KMS-11 (cell line): ENCODE measurements at regions not wholly inside any gene's neighbourhood (a gene's known extent, or its start where the extent isn't known, plus 50 kb on each side); places are given as distances from the start of the nearest gene placed in this dataset.

Experiments
- H2AFZ ChIP-seq: fragments of 200-600 bp; sonication (generic); 2 replicates; pipeline ENCODE4 v1.6.1; 2016; ENCODE audit warnings: antibody characterized with exemption, mixed run types, low read depth
- H3K27ac ChIP-seq: fragments of 200-600 bp; sonication (generic); 2 replicates; pipeline ENCODE4 v1.6.1; 2016; ENCODE audit warnings: mild to moderate bottlenecking, mixed run types
- H3K27me3 ChIP-seq: fragments of 200-600 bp; sonication (generic); 2 replicates; pipeline ENCODE4 v1.6.1; 2017; ENCODE audit warnings: mild to moderate bottlenecking, low read depth, mixed run types, moderate library complexity; ENCODE audit not compliant: insufficient read depth
- H3K36me3 ChIP-seq: fragments of 200-600 bp; sonication (generic); 2 replicates; pipeline ENCODE4 v1.6.1; 2017; ENCODE audit warnings: mild to moderate bottlenecking, mixed run types; ENCODE audit not compliant: insufficient read depth
- H3K4me1 ChIP-seq: fragments of 200-600 bp; sonication (generic); 2 replicates; pipeline ENCODE4 v1.6.1; 2016; ENCODE audit warnings: mild to moderate bottlenecking, low read depth, mixed run types; ENCODE audit not compliant: poor library complexity, severe bottlenecking
- H3K4me2 ChIP-seq: fragments of 200-600 bp; sonication (generic); 2 replicates; pipeline ENCODE4 v1.7.0; 2016; ENCODE audit warnings: mild to moderate bottlenecking, mixed run types
- H3K4me3 ChIP-seq: fragments of 200-600 bp; sonication (generic); IDR thresholded peaks from 2 replicates; pipeline ENCODE4 v1.6.1; 2017; ENCODE audit warnings: low read depth, low read length, mixed read lengths; ENCODE audit not compliant: insufficient read depth
- H3K79me2 ChIP-seq: fragments of 200-600 bp; sonication (generic); 2 replicates; pipeline ENCODE4 v1.6.1; 2016; ENCODE audit warnings: low read depth, mixed run types; ENCODE audit not compliant: insufficient read depth
- H3K9ac ChIP-seq: fragments of 200-600 bp; sonication (generic); 2 replicates; pipeline ENCODE4 v1.6.1; 2016; ENCODE audit warnings: mild to moderate bottlenecking, mixed run types
- H4K20me1 ChIP-seq: fragments of 200-600 bp; sonication (generic); 2 replicates; pipeline ENCODE4 v1.6.1; 2016; ENCODE audit warnings: mild to moderate bottlenecking, mixed run types; ENCODE audit not compliant: insufficient read depth
- CTCF ChIP-seq: fragments of 200-600 bp; sonication (generic); conservative IDR thresholded peaks from 2 replicates; pipeline ENCODE4 v1.6.1; 2017; ENCODE audit warnings: low read depth, mild to moderate bottlenecking, antibody characterized with exemption, low read length, moderate library complexity, mixed read lengths

GRCh38 chr4:14787221-14787620, 215.1 kb upstream of the CPEB2 start:
- no peak overlapping the region for H3K9ac ChIP-seq
- no peak overlapping the region for H3K4me2 ChIP-seq
- H3K36me3 ChIP-seq: no peaks in the 10 kb centered on the region
- no peak for TF ChIP-seq CTCF
- H4K20me1 ChIP-seq: no peaks in the 10 kb centered on the region
- no peak overlapping the region for H3K4me3 ChIP-seq
- H3K27ac ChIP-seq: no peak overlapping the region
- H3K79me2 ChIP-seq: no peaks in the 10 kb centered on the region
- H3K4me1 ChIP-seq: no peaks in the 10 kb centered on the region
- no peaks in the 10 kb centered on the region for H3K27me3 ChIP-seq
- no peak overlapping the region for H2AFZ ChIP-seq

GRCh38 chr4:14787894-14788293, 214.4 kb upstream of the CPEB2 start:
- no peak overlapping the region for H3K9ac ChIP-seq
- no peak overlapping the region for H3K4me2 ChIP-seq
- no peak overlapping the region for H3K4me3 ChIP-seq
- H3K36me3 ChIP-seq: no peaks in the 10 kb centered on the region
- H3K79me2 ChIP-seq: no peaks in the 10 kb centered on the region
- no peak overlapping the region for H2AFZ ChIP-seq
- H3K4me1 ChIP-seq: no peaks in the 10 kb centered on the region
- no peak overlapping the region for H3K27ac ChIP-seq
- H3K27me3 ChIP-seq: no peaks in the 10 kb centered on the region
- H4K20me1 ChIP-seq: no peaks in the 10 kb centered on the region
- peak; percentile 45 for TF ChIP-seq CTCF

GRCh38 chr4:14790494-14790893, 211.8 kb upstream of the CPEB2 start:
- no peak overlapping the region for H3K4me2 ChIP-seq
- no peak for TF ChIP-seq CTCF

GRCh38 chr4:14792702-14793227, 209.5 kb upstream of the CPEB2 start:
- Histone ChIP-seq H3K27ac (no peak overlapping the region), H3K4me2 (no peak overlapping the region), H3K9ac (no peak overlapping the region), H3K36me3 (no peaks in the 10 kb centered on the region), H3K27me3 (no peaks in the 10 kb centered on the region), H4K20me1 (no peaks in the 10 kb centered on the region), H3K4me1 (no peaks in the 10 kb centered on the region), H3K79me2 (no peaks in the 10 kb centered on the region), H2AFZ (no peak overlapping the region), H3K4me3 (no peak overlapping the region)
- no peak for TF ChIP-seq CTCF

More at GRCh38 chr4:14790494-14790893, 211.8 kb upstream of the CPEB2 start:
- no peaks in the 10 kb centered on the region for H3K27me3 ChIP-seq
- no peaks in the 10 kb centered on the region for H4K20me1 ChIP-seq
- H3K36me3 ChIP-seq: no peaks in the 10 kb centered on the region
- no peak overlapping the region for H3K9ac ChIP-seq
- no peaks in the 10 kb centered on the region for H3K4me1 ChIP-seq
- H3K4me3 ChIP-seq: no peak overlapping the region
- no peak overlapping the region for H2AFZ ChIP-seq
- no peak overlapping the region for H3K27ac ChIP-seq
- no peaks in the 10 kb centered on the region for H3K79me2 ChIP-seq

- Histone ChIP-seq H3K27ac (no peak overlapping the region), H3K79me2 (no peaks in the 10 kb centered on the region), H3K4me1 (no peaks in the 10 kb centered on the region), H2AFZ (no peak overlapping the region), H3K4me2 (no peak overlapping the region), H3K36me3 (no peaks in the 10 kb centered on the region), H4K20me1 (no peaks in the 10 kb centered on the region), H3K4me3 (no peak overlapping the region), H3K27me3 (no peaks in the 10 kb centered on the region), H3K9ac (no peak overlapping the region)
- no peak for TF ChIP-seq CTCF
These were observed 201.3 kb upstream of the CPEB2 start for GRCh38 chr4:14800977-14801376.
